GM18868 (cell line): ENCODE measurements at regions not wholly inside any gene's neighbourhood (a gene's known extent, or its start where the extent isn't known, plus 50 kb on each side); places are given as distances from the start of the nearest gene placed in this dataset.

Experiments
- ATAC-seq: cut with Tn5 transposase; IDR thresholded peaks from one replicate; pipeline ENCODE4 v1.9.1; 2021; ENCODE audit warnings: mild to moderate bottlenecking, moderate library complexity; ENCODE audit not compliant: unreplicated experiment

- ATAC-seq = no peak
These were observed 191.5 kb upstream of the BTG1 start for GRCh38 chr12:92337128-92337527.

- ATAC-seq = no peak
These were observed 191.0 kb upstream of the BTG1 start for GRCh38 chr12:92336641-92337040.

GRCh38 chr12:92335831-92336230 is 190.2 kb upstream of the BTG1 start:
- no peak for ATAC-seq

- ATAC-seq = no peak
These were observed 188.9 kb upstream of the BTG1 start for GRCh38 chr12:92334552-92334951.

- ATAC-seq = no peak
These were observed 186.9 kb upstream of the BTG1 start for GRCh38 chr12:92332552-92332951.

GRCh38 chr12:92331383-92331782 is 185.7 kb upstream of the BTG1 start:
- ATAC-seq = no peak

- no peak for ATAC-seq
These were observed 185.0 kb upstream of the BTG1 start for GRCh38 chr12:92330654-92331053.

GRCh38 chr12:92326877-92327276 is 181.2 kb upstream of the BTG1 start:
- ATAC-seq = no peak

GRCh38 chr12:92324849-92325500 is 179.3 kb upstream of the BTG1 start:
- ATAC-seq = no peak

- no peak for ATAC-seq
These were observed 166.9 kb upstream of the BTG1 start for GRCh38 chr12:92312463-92312964.

- no peak for ATAC-seq
These were observed 158.9 kb upstream of the BTG1 start for GRCh38 chr12:92304371-92305055.

GRCh38 chr12:92302041-92302829 is 156.6 kb upstream of the BTG1 start:
- ATAC-seq = peak; percentile 46

GRCh38 chr12:92301356-92301755 is 155.7 kb upstream of the BTG1 start:
- peak; percentile 55 for ATAC-seq

GRCh38 chr12:92300777-92301176 is 155.1 kb upstream of the BTG1 start:
- ATAC-seq = no peak

- ATAC-seq = no peak
These were observed 154.1 kb upstream of the BTG1 start for GRCh38 chr12:92299744-92300143.

GRCh38 chr12:92299344-92299743 is 153.7 kb upstream of the BTG1 start:
- ATAC-seq = no peak

GRCh38 chr12:92297932-92298696 is 152.5 kb upstream of the BTG1 start:
- ATAC-seq = peak; percentile 44

GRCh38 chr12:92297405-92297804 is 151.8 kb upstream of the BTG1 start:
- no peak for ATAC-seq

- ATAC-seq = no peak
These were observed 149.9 kb upstream of the BTG1 start for GRCh38 chr12:92295523-92295922.

- ATAC-seq = no peak
These were observed 149.2 kb upstream of the BTG1 start for GRCh38 chr12:92294676-92295440.
